ENCODE measurements at regions not wholly inside any gene's neighbourhood (a gene's known extent, or its start where the extent isn't known, plus 50 kb on each side); places are given as distances from the start of the nearest gene placed in this dataset.

- H3K9ac ChIP-seq (ENCODE audit: low read length), result no peak overlapping the region
- H3K4me3 ChIP-seq (ENCODE audit: insufficient read depth, low read depth, low read length), result no peak overlapping the region
- no peaks in the 10 kb centered on the region for H3K36me3 Mint-ChIP-seq (ENCODE audit: low read depth, unreplicated experiment)
- H4K20me1 ChIP-seq (ENCODE audit: insufficient read depth, low read length), result no peaks in the 10 kb centered on the region
- no peak for TF ChIP-seq EZH2 (IDR thresholded peaks at IDR 0.05; ENCODE audit: insufficient read depth, low read length)
- TF ChIP-seq, protein P1, sequence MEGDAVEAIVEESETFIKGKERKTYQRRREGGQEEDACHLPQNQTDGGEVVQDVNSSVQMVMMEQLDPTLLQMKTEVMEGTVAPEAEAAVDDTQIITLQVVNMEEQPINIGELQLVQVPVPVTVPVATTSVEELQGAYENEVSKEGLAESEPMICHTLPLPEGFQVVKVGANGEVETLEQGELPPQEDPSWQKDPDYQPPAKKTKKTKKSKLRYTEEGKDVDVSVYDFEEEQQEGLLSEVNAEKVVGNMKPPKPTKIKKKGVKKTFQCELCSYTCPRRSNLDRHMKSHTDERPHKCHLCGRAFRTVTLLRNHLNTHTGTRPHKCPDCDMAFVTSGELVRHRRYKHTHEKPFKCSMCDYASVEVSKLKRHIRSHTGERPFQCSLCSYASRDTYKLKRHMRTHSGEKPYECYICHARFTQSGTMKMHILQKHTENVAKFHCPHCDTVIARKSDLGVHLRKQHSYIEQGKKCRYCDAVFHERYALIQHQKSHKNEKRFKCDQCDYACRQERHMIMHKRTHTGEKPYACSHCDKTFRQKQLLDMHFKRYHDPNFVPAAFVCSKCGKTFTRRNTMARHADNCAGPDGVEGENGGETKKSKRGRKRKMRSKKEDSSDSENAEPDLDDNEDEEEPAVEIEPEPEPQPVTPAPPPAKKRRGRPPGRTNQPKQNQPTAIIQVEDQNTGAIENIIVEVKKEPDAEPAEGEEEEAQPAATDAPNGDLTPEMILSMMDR (IDR thresholded peaks at IDR 0.05; ENCODE audit: insufficient read depth, low read depth, low read length), result no peak
- DNase-seq (ENCODE audit: low read depth) (no peak), FAIRE-seq (no peak)
- peaks cover 4% of the 10 kb centered on the region for H3K9me3 Mint-ChIP-seq (ENCODE audit: unreplicated experiment)
- H3K9me3 ChIP-seq (ENCODE audit: insufficient read depth, low read depth, low read length), result peaks cover 7% of the 10 kb centered on the region
- no peak overlapping the region for H3K27ac ChIP-seq (ENCODE audit: low read depth, low read length)
- H3K4me2 ChIP-seq (ENCODE audit: low read length), result no peak overlapping the region
- H2AFZ ChIP-seq (ENCODE audit: low read depth, low read length), result no peak overlapping the region
- H3K27ac Mint-ChIP-seq (ENCODE audit: unreplicated experiment), result no peak overlapping the region
- H3K27me3 ChIP-seq (ENCODE audit: insufficient read depth, low read length), result no peaks in the 10 kb centered on the region
- H3K79me2 ChIP-seq (ENCODE audit: insufficient read depth, low read length), result no peaks in the 10 kb centered on the region
- no peak overlapping the region for H3K4me3 Mint-ChIP-seq (ENCODE audit: unreplicated experiment)
- peaks cover 32% of the 10 kb centered on the region for H3K27me3 Mint-ChIP-seq (ENCODE audit: low read depth, unreplicated experiment)
- no peaks in the 10 kb centered on the region for H3K4me1 Mint-ChIP-seq (ENCODE audit: low read depth, unreplicated experiment)
- H3K4me1 ChIP-seq (ENCODE audit: insufficient read depth, low read length), result no peaks in the 10 kb centered on the region
- no peaks in the 10 kb centered on the region for H3K36me3 ChIP-seq (ENCODE audit: insufficient read depth, low read length)
Observed at GRCh38 chr19:29283366-29283765, 70.4 kb upstream of the UQCRFS1 start.

DNA sequence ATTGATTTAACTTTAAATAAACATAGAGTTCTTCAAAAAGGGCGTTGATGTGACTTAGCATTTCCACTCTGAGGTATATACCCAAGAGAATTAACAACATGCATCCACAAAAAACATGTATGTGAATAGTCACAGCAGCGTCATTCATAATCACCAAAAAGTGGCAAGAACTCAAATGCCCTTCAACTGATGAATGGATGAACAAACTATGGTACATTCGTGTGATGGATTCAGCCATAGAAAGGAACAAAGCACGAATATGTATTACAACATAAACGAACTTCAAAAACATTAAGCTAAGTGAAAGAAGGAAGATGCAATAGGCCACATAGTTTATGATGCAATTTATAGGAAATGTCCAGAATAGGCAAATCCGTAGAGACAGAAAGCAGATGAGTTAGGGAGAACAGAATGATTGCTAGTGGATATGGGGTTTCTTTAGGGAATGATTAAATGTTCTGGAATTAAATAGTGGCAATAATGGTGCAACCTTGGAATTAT is 72.3 kb upstream of the UQCRFS1 start:
- H3K79me2 ChIP-seq (ENCODE audit: insufficient read depth, low read length), result no peaks in the 10 kb centered on the region
- FAIRE-seq (no peak), DNase-seq (ENCODE audit: low read depth) (no peak)
- H3K4me3 ChIP-seq (ENCODE audit: insufficient read depth, low read depth, low read length), result no peak overlapping the region
- H3K27ac Mint-ChIP-seq (ENCODE audit: unreplicated experiment), result no peak overlapping the region
- no peak overlapping the region for H3K4me3 Mint-ChIP-seq (ENCODE audit: unreplicated experiment)
- no peak overlapping the region for H3K9ac ChIP-seq (ENCODE audit: low read length)
- H3K36me3 Mint-ChIP-seq (ENCODE audit: low read depth, unreplicated experiment), result no peaks in the 10 kb centered on the region
- H3K9me3 ChIP-seq (ENCODE audit: insufficient read depth, low read depth, low read length), result peaks cover 9% of the 10 kb centered on the region
- TF ChIP-seq EZH2 (IDR thresholded peaks at IDR 0.05; ENCODE audit: insufficient read depth, low read length), result no peak
- TF ChIP-seq, protein P1 (IDR thresholded peaks at IDR 0.05; ENCODE audit: insufficient read depth, low read depth, low read length), result no peak
- H3K36me3 ChIP-seq (ENCODE audit: insufficient read depth, low read length), result no peaks in the 10 kb centered on the region
- peaks cover 39% of the 10 kb centered on the region for H3K27me3 Mint-ChIP-seq (ENCODE audit: low read depth, unreplicated experiment)
- H3K4me2 ChIP-seq (ENCODE audit: low read length), result no peak overlapping the region
- H3K4me1 ChIP-seq (ENCODE audit: insufficient read depth, low read length), result no peaks in the 10 kb centered on the region
- no peaks in the 10 kb centered on the region for H3K4me1 Mint-ChIP-seq (ENCODE audit: low read depth, unreplicated experiment)
- no peak overlapping the region for H2AFZ ChIP-seq (ENCODE audit: low read depth, low read length)
- peaks cover 4% of the 10 kb centered on the region for H3K9me3 Mint-ChIP-seq (ENCODE audit: unreplicated experiment)
- no peaks in the 10 kb centered on the region for H3K27me3 ChIP-seq (ENCODE audit: insufficient read depth, low read length)
- no peaks in the 10 kb centered on the region for H4K20me1 ChIP-seq (ENCODE audit: insufficient read depth, low read length)
- H3K27ac ChIP-seq (ENCODE audit: low read depth, low read length), result no peak overlapping the region

GRCh38 chr19:29285878-29286277 is 72.9 kb upstream of the UQCRFS1 start:
- H3K9ac ChIP-seq (ENCODE audit: low read length), result no peak overlapping the region
- H3K4me1 ChIP-seq (ENCODE audit: insufficient read depth, low read length), result no peaks in the 10 kb centered on the region
- no peaks in the 10 kb centered on the region for H3K4me1 Mint-ChIP-seq (ENCODE audit: low read depth, unreplicated experiment)
- no peak overlapping the region for H2AFZ ChIP-seq (ENCODE audit: low read depth, low read length)
- H3K36me3 Mint-ChIP-seq (ENCODE audit: low read depth, unreplicated experiment), result no peaks in the 10 kb centered on the region
- no peak overlapping the region for H3K4me3 Mint-ChIP-seq (ENCODE audit: unreplicated experiment)
- H3K79me2 ChIP-seq (ENCODE audit: insufficient read depth, low read length), result no peaks in the 10 kb centered on the region
- DNase-seq (ENCODE audit: low read depth) (no peak), FAIRE-seq (no peak)
- H3K9me3 ChIP-seq (ENCODE audit: insufficient read depth, low read depth, low read length), result peaks cover 9% of the 10 kb centered on the region
- H3K4me3 ChIP-seq (ENCODE audit: insufficient read depth, low read depth, low read length), result no peak overlapping the region
- H3K27me3 Mint-ChIP-seq (ENCODE audit: low read depth, unreplicated experiment), result peaks cover 45% of the 10 kb centered on the region
- no peak overlapping the region for H3K4me2 ChIP-seq (ENCODE audit: low read length)
- no peak overlapping the region for H3K27ac Mint-ChIP-seq (ENCODE audit: unreplicated experiment)
- no peaks in the 10 kb centered on the region for H3K36me3 ChIP-seq (ENCODE audit: insufficient read depth, low read length)
- H3K27me3 ChIP-seq (ENCODE audit: insufficient read depth, low read length), result no peaks in the 10 kb centered on the region
- peaks cover 2% of the 10 kb centered on the region for H3K9me3 Mint-ChIP-seq (ENCODE audit: unreplicated experiment)
- no peak overlapping the region for H3K27ac ChIP-seq (ENCODE audit: low read depth, low read length)
- no peaks in the 10 kb centered on the region for H4K20me1 ChIP-seq (ENCODE audit: insufficient read depth, low read length)
- no peak for TF ChIP-seq EZH2 (IDR thresholded peaks at IDR 0.05; ENCODE audit: insufficient read depth, low read length)
- TF ChIP-seq, protein P1 (IDR thresholded peaks at IDR 0.05; ENCODE audit: insufficient read depth, low read depth, low read length), result no peak

Data from astrocyte (in vitro differentiated cells and primary cell).